SU-DHL-6 (cell line): ENCODE measurements at regions not wholly inside any gene's neighbourhood (a gene's known extent, or its start where the extent isn't known, plus 50 kb on each side); places are given as distances from the start of the nearest gene placed in this dataset.

Experiments
- H2AFZ ChIP-seq: fragments of 200-600 bp; sonication (generic); 2 replicates; pipeline ENCODE4 v1.6.1; 2014; ENCODE audit warnings: low read depth, mild to moderate bottlenecking, moderate library complexity, mixed read lengths, antibody characterized with exemption, low read length; ENCODE audit not compliant: severe bottlenecking
- H3F3A ChIP-seq: fragments of 200-600 bp; shearing (Covaris generic); 2 replicates; pipeline ENCODE4 v1.6.0; 2016; ENCODE audit warnings: antibody characterized with exemption, mild to moderate bottlenecking; ENCODE audit not compliant: insufficient read depth
- H3K27ac ChIP-seq: fragments of 200-600 bp; sonication (generic); 2 replicates; pipeline ENCODE4 v1.5.1; 2016; ENCODE audit warnings: low read depth, mild to moderate bottlenecking, low read length, moderate library complexity, mixed read lengths
- H3K27me3 ChIP-seq: fragments of 200-600 bp; sonication (generic), shearing (Covaris generic); 2 replicates; pipeline ENCODE4 v1.6.0; 2014; ENCODE audit warnings: mild to moderate bottlenecking, low read length
- H3K36me3 ChIP-seq: fragments of 200-600 bp; sonication (generic); 2 replicates; pipeline ENCODE4 v1.6.1; 2014; ENCODE audit warnings: mild to moderate bottlenecking, low read length, mixed read lengths
- H3K4me2 ChIP-seq: fragments of 300-600, 200-600 bp; shearing (Covaris generic), sonication (generic); 2 replicates; pipeline ENCODE4 v1.6.0; 2014; ENCODE audit warnings: low read length, low read depth, mild to moderate bottlenecking; ENCODE audit not compliant: poor library complexity, severe bottlenecking
- H3K4me3 ChIP-seq: fragments of 200-600 bp; sonication (generic); 2 replicates; pipeline ENCODE4 v1.5.1; 2014; ENCODE audit warnings: antibody characterized with exemption, low read length, mild to moderate bottlenecking, mixed read lengths; ENCODE audit not compliant: insufficient read depth, poor library complexity, severe bottlenecking
- H3K79me2 ChIP-seq: fragments of 200-600 bp; sonication (generic); 2 replicates; pipeline ENCODE4 v1.6.1; 2014; ENCODE audit warnings: mild to moderate bottlenecking, low read length, moderate library complexity; ENCODE audit not compliant: insufficient read depth
- H3K9ac ChIP-seq: fragments of 200-600 bp; sonication (generic); 2 replicates; pipeline ENCODE4 v1.7.0; 2014; ENCODE audit warnings: mild to moderate bottlenecking, low read length
- H3K9me2 ChIP-seq: fragments of 200-600 bp; sonication (generic); replicated peaks from 2 replicates; pipeline ENCODE4 v1.6.1; 2014; ENCODE audit warnings: low read length; ENCODE audit not compliant: insufficient read depth
- H3K9me3 ChIP-seq: fragments of 200-600 bp; sonication (generic); 2 replicates; pipeline ENCODE4 v1.6.1; 2014; ENCODE audit warnings: low read length, mixed read lengths; ENCODE audit not compliant: insufficient read depth
- H4K20me1 ChIP-seq: fragments of 200-600 bp; sonication (generic); 2 replicates; pipeline ENCODE4 v1.6.1; 2014; ENCODE audit warnings: low read depth, mild to moderate bottlenecking, antibody characterized with exemption, low read length, moderate library complexity, mixed read lengths
- EZH2phosphoT487 ChIP-seq: fragments of 200-600 bp; sonication (generic), shearing (Covaris generic); conservative IDR thresholded peaks from 2 replicates; pipeline ENCODE4 v1.6.1; 2018; ENCODE audit warnings: mild to moderate bottlenecking, antibody characterized with exemption, low read length, moderate library complexity, mixed read lengths
- TF ChIP-seq, protein P1 (sequence below): fragments of 200-600 bp; sonication (generic); IDR thresholded peaks from one replicate; pipeline ENCODE4 v1.5.1; 2017; ENCODE audit warnings: antibody characterized with exemption, mild to moderate bottlenecking, low read length, moderate library complexity; ENCODE audit not compliant: insufficient read depth, poor library complexity, severe bottlenecking

DNA sequence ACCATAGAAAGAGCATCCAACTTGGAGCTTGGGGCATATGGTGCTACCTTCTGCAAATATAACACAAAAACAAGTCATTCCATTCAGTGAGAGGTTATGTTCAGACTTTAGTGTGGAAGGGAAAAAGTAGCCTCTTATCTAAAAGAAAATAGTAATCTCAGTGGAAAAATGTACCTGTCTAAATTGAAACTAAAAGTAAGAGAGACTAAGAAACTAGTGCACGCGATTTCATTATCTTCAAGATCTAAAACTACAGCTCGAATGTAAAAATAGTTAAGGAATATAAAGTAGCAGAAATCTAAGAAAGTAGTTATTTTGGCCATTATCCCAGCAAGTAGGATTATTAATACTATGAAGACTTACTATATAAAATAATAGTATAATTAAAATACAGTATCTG lies 233.0 kb upstream of the PPP1R3A start:
- Histone ChIP-seq H3K27me3 (no peaks in the 10 kb centered on the region), H3K79me2 (no peaks in the 10 kb centered on the region), H3K9me3 (no peaks in the 10 kb centered on the region), H3K4me3 (no peak overlapping the region), H4K20me1 (no peaks in the 10 kb centered on the region), H3K4me2 (no peak overlapping the region), H3K27ac (no peak overlapping the region), H2AFZ (no peak overlapping the region), H3F3A (no peaks in the 10 kb centered on the region), H3K36me3 (no peaks in the 10 kb centered on the region), H3K9ac (no peak overlapping the region), H3K9me2 (no peaks in the 10 kb centered on the region)
- TF ChIP-seq, protein P1, sequence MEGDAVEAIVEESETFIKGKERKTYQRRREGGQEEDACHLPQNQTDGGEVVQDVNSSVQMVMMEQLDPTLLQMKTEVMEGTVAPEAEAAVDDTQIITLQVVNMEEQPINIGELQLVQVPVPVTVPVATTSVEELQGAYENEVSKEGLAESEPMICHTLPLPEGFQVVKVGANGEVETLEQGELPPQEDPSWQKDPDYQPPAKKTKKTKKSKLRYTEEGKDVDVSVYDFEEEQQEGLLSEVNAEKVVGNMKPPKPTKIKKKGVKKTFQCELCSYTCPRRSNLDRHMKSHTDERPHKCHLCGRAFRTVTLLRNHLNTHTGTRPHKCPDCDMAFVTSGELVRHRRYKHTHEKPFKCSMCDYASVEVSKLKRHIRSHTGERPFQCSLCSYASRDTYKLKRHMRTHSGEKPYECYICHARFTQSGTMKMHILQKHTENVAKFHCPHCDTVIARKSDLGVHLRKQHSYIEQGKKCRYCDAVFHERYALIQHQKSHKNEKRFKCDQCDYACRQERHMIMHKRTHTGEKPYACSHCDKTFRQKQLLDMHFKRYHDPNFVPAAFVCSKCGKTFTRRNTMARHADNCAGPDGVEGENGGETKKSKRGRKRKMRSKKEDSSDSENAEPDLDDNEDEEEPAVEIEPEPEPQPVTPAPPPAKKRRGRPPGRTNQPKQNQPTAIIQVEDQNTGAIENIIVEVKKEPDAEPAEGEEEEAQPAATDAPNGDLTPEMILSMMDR, result no peak
- no peak for TF ChIP-seq EZH2phosphoT487

DNA sequence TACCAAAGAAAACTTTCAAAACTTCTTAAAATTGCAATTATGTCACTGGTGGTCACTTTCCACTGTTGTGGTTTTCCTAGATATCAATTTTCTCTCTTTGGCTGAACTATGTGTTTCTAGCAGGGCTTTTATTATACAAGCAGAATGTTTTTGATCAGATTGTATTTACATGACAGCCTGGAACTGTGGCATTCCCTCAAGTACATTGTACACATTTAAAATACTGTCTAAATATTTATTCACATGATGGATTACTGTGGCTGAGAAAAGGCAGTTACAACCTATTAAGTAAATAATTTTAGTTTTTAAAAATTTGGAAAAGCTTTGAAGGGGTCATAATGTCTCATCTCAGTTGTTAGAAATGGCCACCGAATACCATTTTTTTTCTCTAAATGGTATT lies 231.9 kb upstream of the PPP1R3A start:
- Histone ChIP-seq H3K27me3 (no peaks in the 10 kb centered on the region), H3K79me2 (no peaks in the 10 kb centered on the region), H3K4me3 (no peak overlapping the region), H3K9me2 (no peaks in the 10 kb centered on the region), H3K36me3 (no peaks in the 10 kb centered on the region), H3K4me2 (no peak overlapping the region), H3F3A (no peaks in the 10 kb centered on the region), H3K27ac (no peak overlapping the region), H4K20me1 (no peaks in the 10 kb centered on the region), H3K9ac (no peak overlapping the region), H3K9me3 (no peaks in the 10 kb centered on the region), H2AFZ (no peak overlapping the region)
- TF ChIP-seq, protein P1, result no peak
- no peak for TF ChIP-seq EZH2phosphoT487

DNA sequence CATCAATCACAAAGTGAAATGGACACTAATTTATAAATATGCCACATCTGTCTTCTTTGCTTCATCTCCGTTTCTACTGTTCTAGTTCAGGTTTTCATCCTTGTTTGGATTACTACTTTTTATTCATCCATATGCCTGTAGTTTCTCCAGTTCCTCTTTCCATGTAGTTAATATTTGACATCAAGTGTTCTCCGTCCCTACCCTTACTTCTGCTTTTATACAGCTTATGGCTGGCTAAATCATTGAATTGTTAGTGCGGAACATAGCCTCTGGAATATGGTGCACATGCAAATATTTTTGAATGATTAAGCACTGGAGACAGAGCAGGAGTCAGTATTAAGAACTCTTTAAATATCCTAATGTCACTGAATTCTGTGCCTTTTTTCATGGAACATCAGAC lies 230.0 kb upstream of the PPP1R3A start:
- Histone ChIP-seq H2AFZ (no peak overlapping the region), H3K36me3 (no peaks in the 10 kb centered on the region), H3K27ac (no peak overlapping the region), H3K9me2 (no peaks in the 10 kb centered on the region), H3K9ac (no peak overlapping the region), H3F3A (no peaks in the 10 kb centered on the region), H3K4me2 (no peak overlapping the region), H4K20me1 (no peaks in the 10 kb centered on the region), H3K4me3 (no peak overlapping the region), H3K79me2 (no peaks in the 10 kb centered on the region), H3K9me3 (no peaks in the 10 kb centered on the region), H3K27me3 (no peaks in the 10 kb centered on the region)
- TF ChIP-seq, protein P1, result no peak
- no peak for TF ChIP-seq EZH2phosphoT487
